Calu3 (cell line): ENCODE measurements at regions not wholly inside any gene's neighbourhood (a gene's known extent, or its start where the extent isn't known, plus 50 kb on each side); places are given as distances from the start of the nearest gene placed in this dataset.

Experiments
- BruUV-seq: library from RNA; stranded (reverse); fragments of 400-500 nt; replicated peaks from 2 replicates; lab custom pipeline; 2021; lab: Mats Ljungman, UMichigan
- CTCF ChIA-PET: fragments of 300-600 bp; sonication (Branson Sonifier 250); formaldehyde crosslinking; loops from one replicate; lab custom pipeline; 2022; ENCODE audit warnings: antibody characterized with exemption; lab: Charles Lee
- DNase-seq: peaks from one replicate; pipeline ENCODE4 v3.0.0; 2022
- H3K27ac Mint-ChIP-seq: one replicate; pipeline ENCODE4 v1.8.0; 2022; ENCODE audit warnings: mixed read lengths; ENCODE audit not compliant: unreplicated experiment
- H3K27me3 Mint-ChIP-seq: one replicate; pipeline ENCODE4 v1.8.0; 2022; ENCODE audit warnings: mixed read lengths; ENCODE audit not compliant: unreplicated experiment
- H3K36me3 Mint-ChIP-seq: one replicate; pipeline ENCODE4 v1.8.0; 2022; ENCODE audit warnings: mild to moderate bottlenecking, moderate library complexity, mixed read lengths; ENCODE audit not compliant: insufficient read depth, unreplicated experiment
- H3K4me1 Mint-ChIP-seq: one replicate; pipeline ENCODE4 v1.8.0; 2022; ENCODE audit warnings: mild to moderate bottlenecking, low read depth, mixed read lengths; ENCODE audit not compliant: unreplicated experiment
- H3K4me3 Mint-ChIP-seq: one replicate; pipeline ENCODE4 v1.8.0; 2022; ENCODE audit warnings: mild to moderate bottlenecking, low read depth, moderate library complexity, mixed read lengths; ENCODE audit not compliant: unreplicated experiment
- H3K9me3 Mint-ChIP-seq: one replicate; pipeline ENCODE4 v1.8.0; 2022; ENCODE audit warnings: low read depth, mixed read lengths; ENCODE audit not compliant: unreplicated experiment
- CTCF ChIP-seq: fragments of 200-600 bp; IDR thresholded peaks from one replicate; pipeline ENCODE4 v1.8.0; 2022; ENCODE audit warnings: antibody characterized with exemption; ENCODE audit not compliant: unreplicated experiment
- intact Hi-C: fragments of 100-400 bp; cut with micrococcal nuclease; formaldehyde crosslinking; loops from one replicate; pipeline ENCODE4 v1.10.0; 2022; ENCODE audit not compliant: unreplicated experiment

DNA sequence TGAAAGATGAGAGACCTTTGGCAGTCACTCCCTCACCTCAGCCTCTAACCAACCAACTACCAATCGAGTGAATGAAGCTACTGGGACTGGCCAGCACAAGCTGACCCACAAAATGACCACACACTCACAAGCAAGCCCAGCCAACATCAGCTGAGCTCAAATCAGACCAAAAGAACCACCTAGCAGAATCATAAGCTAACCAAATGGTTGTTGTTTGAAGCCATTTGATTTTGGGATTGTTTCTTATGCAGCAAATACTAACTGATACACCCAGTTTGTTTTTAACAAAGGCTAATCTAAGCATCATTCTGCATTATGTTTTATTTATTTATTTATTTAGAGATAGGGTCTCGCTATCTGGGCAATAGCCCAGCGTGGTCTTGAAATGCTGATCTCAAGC is 310.4 kb downstream of the SETD4 start:
- CTCF ChIA-PET: no interaction called here
- DNase-seq: no peak
- intact Hi-C loops: no loop called here
- no peak for TF ChIP-seq CTCF
- Mint-ChIP-seq H3K27ac (no peak overlapping the region), H3K4me3 (no peak overlapping the region), H3K36me3 (no peaks in the 10 kb centered on the region), H3K9me3 (no peaks in the 10 kb centered on the region), H3K4me1 (peaks cover 9% of the 10 kb centered on the region), H3K27me3 (no peaks in the 10 kb centered on the region)
- BruUV-seq: no TSS peak

DNA sequence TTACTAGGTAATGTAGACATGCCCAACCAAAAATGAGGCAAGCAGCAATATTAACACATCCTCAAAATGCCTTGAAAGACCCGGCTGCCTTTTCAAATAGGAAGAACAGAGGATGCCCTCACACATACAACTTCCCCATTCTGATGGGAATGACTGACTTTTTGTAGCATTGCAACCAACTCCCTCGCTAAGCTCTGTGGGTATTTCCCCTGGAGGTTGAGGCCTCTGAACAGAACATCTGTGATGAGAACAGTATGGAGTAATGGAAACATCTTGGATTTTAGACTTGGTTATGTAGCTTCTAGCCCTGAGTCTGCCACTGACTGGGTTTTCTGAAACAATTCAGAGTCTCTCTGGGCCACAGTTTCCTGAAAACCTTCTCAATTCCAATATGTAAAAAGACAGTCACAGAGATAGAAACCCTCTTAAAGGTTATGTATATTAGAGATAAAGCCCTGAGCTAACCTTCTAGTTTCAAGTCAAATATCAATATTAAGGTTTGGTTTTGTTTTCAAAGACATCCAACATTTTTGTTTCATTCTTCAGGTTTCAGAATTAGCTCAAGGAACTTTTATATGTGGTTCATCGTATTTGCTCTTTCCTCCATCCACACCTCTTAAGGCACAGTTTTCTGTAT is 311.5 kb downstream of the SETD4 start:
- Mint-ChIP-seq H3K4me3 (no peak overlapping the region), H3K27me3 (no peaks in the 10 kb centered on the region), H3K36me3 (no peaks in the 10 kb centered on the region), H3K4me1 (peaks cover 20% of the 10 kb centered on the region), H3K27ac (no peak overlapping the region), H3K9me3 (no peaks in the 10 kb centered on the region)
- TF ChIP-seq CTCF: no peak
- DNase-seq: no peak
- intact Hi-C loops: no loop called here
- no TSS peak for BruUV-seq
- CTCF ChIA-PET: no interaction called here

- intact Hi-C loops: no loop called here
- Mint-ChIP-seq H3K9me3 (peaks cover 3% of the 10 kb centered on the region), H3K27ac (no peak overlapping the region), H3K27me3 (no peaks in the 10 kb centered on the region), H3K4me1 (peaks cover 33% of the 10 kb centered on the region), H3K4me3 (no peak overlapping the region), H3K36me3 (no peaks in the 10 kb centered on the region)
- no peak for TF ChIP-seq CTCF
- CTCF ChIA-PET: interaction anchor here (0.5 kb wide), 1 partner anchor 143 kb away, joined by 3 read pairs; no protein-coding TSS in a partner anchor
- DNase-seq: no peak
- no TSS peak for BruUV-seq
These were observed 316.8 kb downstream of the SETD4 start for GRCh38 chr21:35743571-35743970.

DNA sequence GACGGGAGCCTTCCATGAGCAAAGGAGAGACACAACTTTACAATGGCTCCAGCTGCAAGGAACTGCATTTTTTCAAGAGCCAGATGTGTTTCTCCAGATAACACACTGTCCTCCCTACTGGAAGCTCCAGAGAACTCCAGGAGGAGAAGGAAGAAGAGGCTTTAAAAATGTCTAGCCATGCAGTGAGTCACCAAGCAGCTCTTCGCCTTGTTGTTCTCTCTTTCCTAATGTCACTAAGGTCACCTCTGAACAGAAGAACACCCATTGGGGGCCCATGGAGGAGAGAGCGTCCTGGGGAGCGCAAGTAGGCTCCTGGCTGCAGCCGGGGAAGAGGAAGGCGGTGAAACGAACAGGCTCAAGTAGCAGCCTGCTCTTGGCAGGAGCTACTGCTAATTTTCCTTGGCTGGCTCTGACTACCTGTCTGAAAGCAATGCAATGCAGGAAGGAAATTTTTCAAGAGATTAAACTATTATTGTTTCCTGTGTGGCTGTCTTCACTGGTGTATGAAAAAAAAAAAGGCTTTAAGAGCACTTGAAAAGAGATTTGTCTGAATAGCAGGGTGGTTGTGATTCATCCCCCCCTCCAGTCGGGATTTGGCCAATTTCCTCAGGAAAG is 321.9 kb downstream of the SETD4 start:
- Mint-ChIP-seq H3K27ac (no peak overlapping the region), H3K36me3 (no peaks in the 10 kb centered on the region), H3K4me1 (peaks cover 15% of the 10 kb centered on the region), H3K4me3 (no peak overlapping the region), H3K27me3 (no peaks in the 10 kb centered on the region), H3K9me3 (peaks cover 8% of the 10 kb centered on the region)
- intact Hi-C loops: no loop called here
- CTCF ChIA-PET: interaction anchor here (0.5 to 1.0 kb wide), 4 partner anchors 12 to 599 kb away, joined by 3 to 4 read pairs (median 3); no protein-coding TSS in a partner anchor
- no peak for DNase-seq
- BruUV-seq: no TSS peak
- no peak for TF ChIP-seq CTCF
